Retina (tissue), 1 donor: ENCODE measurements at regions not wholly inside any gene's neighbourhood (a gene's known extent, or its start where the extent isn't known, plus 50 kb on each side); places are given as distances from the start of the nearest gene placed in this dataset.

Experiments
- DNase-seq: peaks from one replicate; pipeline ENCODE4 v3.0.0-alpha.2; 2016

DNA sequence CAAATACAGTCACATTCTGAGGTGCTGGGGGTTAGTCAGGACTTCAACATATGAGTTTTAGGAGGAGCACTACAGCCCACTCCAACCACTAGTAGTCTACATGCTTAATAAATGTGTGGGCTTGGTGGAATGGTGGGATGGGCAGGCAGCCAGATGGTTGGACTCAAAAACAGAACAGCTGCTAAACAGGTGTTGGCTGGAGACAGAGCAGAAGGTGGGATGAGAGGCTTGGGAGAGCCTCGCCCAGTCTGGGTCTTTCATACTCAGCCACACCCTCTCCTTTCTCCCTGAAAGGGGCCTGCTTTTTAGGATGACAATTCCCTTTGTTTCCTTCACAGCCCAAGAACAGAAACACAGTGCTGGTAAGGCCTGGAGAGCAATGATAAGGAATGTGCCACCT is 143.9 kb upstream of the KLHL29 start:
- no peak for DNase-seq

- DNase-seq, result peak; percentile 16
Observed at GRCh38 chr2:23241611-23242245, 143.3 kb upstream of the KLHL29 start.

GRCh38 chr2:23243073-23243659 is 141.8 kb upstream of the KLHL29 start:
- no peak for DNase-seq

DNA sequence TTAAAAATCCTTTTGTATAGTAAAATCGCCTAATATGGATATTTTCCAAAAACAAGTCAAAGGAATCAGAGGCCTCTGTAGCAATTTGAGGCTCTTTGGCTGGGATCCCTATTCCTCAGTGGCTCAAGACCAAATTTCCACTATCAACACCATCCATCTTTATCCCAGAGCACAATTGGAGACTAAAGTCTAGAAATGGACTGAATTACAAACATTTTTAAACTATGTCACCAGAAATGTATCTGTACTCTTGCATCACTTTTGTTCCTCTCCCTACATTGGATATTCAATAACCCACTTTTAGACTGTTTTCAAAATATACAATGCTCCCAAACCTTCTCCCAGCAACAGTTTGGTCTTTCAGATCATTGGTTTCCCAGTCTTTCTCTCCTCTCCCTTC is 140.4 kb upstream of the KLHL29 start:
- DNase-seq, result no peak

DNA sequence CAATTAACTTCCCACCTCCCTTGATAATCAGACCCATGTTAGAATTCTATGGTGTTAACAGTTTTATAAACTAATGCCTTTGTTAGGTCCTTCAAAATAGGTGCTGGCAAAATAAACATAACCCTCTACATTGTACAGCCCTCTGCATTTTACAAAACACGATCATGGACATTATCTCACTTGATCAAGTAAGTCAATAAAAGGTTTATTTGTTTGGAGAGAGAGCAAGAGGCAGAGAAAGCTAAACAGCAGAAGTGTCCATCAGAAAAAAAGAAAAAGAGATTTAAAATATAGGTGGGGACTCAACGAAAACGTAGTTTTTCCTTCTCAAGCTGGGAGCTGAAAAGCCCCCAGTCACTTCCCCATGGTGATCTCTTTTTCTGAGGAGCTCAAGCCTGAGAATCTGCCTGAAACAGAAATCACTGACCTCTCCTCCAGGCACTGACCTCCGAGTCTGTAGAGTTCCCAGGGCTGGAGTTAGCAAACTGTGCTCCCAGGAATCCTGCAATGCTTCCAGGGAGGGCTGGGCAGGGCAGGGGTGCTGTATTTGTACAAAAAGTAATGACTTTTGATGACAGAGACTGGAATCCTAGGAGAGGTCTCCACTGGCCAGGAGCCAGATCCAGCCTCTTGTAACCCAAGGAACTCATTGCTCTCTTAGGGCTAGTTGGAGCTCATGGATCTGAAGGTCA is 137.8 kb upstream of the KLHL29 start:
- DNase-seq, result no peak

DNA sequence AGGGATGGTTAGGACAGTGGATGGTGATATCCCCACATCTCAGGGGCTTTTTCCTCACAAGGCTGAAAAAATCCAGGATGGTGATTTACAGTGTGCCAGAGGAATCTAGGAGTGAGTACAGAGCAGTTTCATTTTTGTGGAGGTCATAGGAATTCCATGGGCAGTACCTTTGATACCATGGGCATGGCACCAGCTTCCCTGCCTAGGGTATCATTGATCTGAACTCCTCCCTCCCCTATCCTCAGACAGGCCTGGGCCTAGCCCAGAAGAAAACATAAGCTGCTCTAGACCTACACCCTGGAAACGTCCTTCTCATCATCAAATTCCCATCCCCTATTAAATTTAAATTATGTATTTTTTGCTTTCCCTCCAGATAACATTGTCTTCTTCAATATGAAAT is 136.3 kb upstream of the KLHL29 start:
- no peak for DNase-seq

DNA sequence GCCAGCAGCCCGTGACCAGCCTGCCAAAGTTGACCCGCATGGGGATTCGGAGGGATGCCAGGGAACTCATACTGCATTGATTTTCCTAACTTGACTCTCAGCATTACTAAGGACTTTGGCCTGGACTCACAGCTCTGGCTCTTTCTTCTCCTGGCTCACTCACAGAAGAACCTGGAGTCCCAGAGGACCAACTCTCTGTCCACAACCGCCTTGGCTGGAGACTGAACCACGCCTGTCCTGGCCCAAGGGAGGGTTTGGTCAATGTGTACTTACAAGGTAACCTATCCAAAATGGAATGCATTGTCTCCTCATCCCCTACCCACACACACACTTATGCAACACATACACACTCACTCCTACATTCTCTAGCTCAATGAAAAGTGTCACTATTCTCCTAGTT is 135.6 kb upstream of the KLHL29 start:
- no peak for DNase-seq

- DNase-seq, result no peak
Observed at GRCh38 chr2:23250371-23250770, 134.6 kb upstream of the KLHL29 start.

- DNase-seq, result no peak
Observed at GRCh38 chr2:23256643-23257042, 128.3 kb upstream of the KLHL29 start.

GRCh38 chr2:23260621-23261020 is 124.4 kb upstream of the KLHL29 start:
- DNase-seq, result no peak

DNA sequence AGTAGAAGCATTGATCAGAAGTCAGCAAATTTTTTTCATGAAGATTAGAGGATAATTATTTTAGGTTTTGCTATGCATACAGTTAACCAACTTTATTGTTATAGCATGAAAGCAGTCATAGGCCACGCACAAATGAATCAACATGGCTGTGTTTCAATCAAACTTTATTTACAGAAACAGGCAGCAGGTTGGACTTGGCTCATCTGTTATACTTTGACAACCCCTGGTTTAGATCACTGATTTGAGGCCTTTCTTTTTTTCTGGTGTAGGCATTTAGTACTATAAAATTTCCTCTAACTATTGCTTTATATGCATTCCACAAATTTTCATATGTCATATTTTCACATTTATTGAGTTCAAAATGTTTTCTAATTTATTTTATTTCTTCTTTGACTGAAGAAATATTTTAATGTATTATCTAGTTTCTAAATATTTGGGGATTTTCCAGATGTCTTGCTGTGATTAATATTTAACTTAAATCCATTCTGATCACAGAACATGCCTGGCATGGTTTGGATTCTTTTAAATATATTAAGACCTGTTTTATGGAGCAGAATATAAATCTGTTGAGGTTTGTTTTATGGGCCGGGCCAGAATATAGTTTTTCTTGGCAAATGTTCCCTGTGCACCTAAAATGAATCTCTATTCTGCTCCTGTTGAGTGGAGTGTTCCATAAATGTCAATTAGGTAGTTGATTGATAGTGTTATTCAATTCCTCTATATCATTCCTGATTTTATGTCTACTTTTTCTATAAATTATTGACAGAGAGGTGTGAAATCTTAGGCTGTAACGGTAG is 116.3 kb upstream of the KLHL29 start:
- no peak for DNase-seq

- DNase-seq, result no peak
Observed at GRCh38 chr2:23269747-23270146, 115.2 kb upstream of the KLHL29 start.

DNA sequence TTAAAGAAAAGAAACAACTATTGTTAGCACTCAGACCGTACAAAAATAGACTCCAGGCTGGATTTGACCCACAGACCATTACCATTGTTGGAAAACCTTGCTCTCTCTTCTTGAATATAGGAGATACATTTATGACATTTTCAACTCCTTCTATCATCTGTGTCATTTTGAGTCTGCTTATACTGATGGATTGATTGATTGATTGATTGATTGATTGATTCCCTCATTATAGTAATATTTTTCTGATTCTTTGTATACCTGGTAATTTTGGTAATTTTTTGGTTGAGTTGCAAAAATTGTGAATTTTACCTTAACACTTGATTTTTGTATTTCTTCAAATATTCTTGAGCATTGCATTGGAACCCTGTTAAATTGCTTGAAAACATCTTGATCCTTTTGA is 114.2 kb upstream of the KLHL29 start:
- DNase-seq, result no peak

DNA sequence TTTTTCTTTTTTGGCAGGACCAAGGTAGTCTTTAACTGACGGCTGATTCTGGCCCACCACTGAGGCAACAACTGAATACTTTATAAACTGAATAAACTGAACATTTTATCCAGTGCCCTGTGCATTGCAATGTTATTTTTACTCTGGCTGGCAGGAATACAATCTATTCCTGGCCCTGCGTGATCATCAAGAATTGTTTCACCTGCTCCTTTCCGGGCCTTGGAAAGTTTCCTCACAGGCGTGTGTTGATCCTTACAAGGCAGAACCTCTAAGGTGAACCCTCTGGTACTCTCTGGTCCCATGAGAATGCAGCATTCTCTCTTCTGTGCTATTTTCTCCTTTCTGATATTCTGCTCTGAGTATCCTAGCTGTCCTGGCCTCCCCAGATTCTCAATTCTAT is 113.7 kb upstream of the KLHL29 start:
- no peak for DNase-seq

DNA sequence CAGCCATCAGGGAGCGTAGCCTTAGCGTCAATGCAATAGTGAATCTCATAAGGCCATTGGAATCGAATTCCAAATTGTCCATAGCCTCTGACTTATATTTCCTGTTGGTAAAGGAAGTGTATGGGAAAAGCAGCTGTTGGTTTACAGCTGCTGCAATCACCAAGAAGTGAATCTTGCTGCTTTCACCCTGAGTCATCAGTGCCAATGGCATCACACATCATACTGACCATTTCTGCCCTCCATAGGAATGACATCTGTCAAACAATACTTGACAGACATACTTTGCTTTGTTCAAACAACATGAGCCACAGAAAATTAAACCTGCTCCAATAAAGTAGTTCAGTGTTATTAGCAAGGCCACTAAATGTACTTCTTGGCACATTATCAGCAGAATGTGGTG is 111.2 kb upstream of the KLHL29 start:
- DNase-seq, result no peak

DNA sequence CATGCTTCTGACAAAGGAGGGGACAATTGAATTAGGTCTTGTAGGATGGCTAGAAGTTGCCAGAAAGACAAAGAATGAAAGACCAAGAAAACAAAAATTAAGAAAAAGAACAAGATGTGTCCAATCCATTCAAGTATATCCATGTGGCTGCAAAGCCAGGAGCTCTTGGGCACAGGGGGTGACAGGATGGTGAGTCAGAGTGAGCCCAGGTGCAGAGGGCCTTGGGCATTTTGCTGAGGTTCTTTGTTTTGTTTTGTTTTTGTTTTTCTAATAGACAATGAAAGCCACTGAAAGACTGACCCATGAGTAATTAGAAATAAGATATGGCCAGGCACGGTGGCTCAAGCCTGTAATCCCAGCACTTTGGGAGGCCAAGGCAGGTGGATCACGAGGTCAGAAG is 104.6 kb upstream of the KLHL29 start:
- DNase-seq, result no peak

GRCh38 chr2:23283653-23284052 is 101.3 kb upstream of the KLHL29 start:
- no peak for DNase-seq

GRCh38 chr2:23285091-23285800 is 99.7 kb upstream of the KLHL29 start:
- no peak for DNase-seq

- DNase-seq, result no peak
Observed at GRCh38 chr2:23286031-23286757, 98.8 kb upstream of the KLHL29 start.

GRCh38 chr2:23286758-23287704 is 97.9 kb upstream of the KLHL29 start:
- DNase-seq, result no peak

GRCh38 chr2:23289671-23290070 is 95.3 kb upstream of the KLHL29 start:
- DNase-seq, result no peak
